Keratinocyte (primary cell): ENCODE measurements at regions not wholly inside any gene's neighbourhood (a gene's known extent, or its start where the extent isn't known, plus 50 kb on each side); places are given as distances from the start of the nearest gene placed in this dataset.

Experiments used
- EZH2 ChIP-seq: IDR thresholded peaks from one replicate; pipeline ENCODE4 v1.6.1; 2012; ENCODE audit warnings: inconsistent platforms, mild to moderate bottlenecking, low read length, moderate library complexity
- TF ChIP-seq, protein P1 (sequence below), 3 experiments: IDR thresholded peaks in 1 of 3; conservative IDR thresholded peaks in 1 of 3; optimal IDR thresholded peaks in 1 of 3; 2 replicates in 2 of 3; 3 replicates in 1 of 3; pipeline versions ENCODE3 to v1.5.1; 2011; ENCODE audit warnings: low read length in 3 of 3, mild to moderate bottlenecking in 3 of 3, moderate library complexity in 2 of 3, control low read depth in 1 of 3, inconsistent platforms in 1 of 3; ENCODE audit not compliant: insufficient read depth in 2 of 3; ENCODE audit errors: extremely low read depth in 1 of 3

DNA sequence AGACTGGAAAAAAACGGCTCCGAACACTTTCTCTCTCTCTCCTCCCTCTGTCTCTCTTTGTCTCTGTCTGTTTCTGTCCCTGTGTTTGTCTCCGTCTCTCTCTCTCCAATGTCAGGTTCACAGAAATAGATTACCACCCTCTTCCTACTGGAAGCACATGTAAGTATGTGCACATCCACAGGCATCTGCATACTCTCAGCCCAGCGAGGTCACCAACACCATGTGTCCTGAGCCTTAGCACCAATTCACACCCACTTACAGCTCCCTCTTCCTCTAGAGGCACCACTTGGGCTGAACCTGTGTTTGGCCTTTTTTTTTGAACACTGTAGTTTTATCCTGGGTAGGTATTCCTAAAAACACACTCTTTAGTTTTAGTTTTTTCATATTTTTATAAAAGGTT is 130.5 kb downstream of the ETS2 start:
- TF ChIP-seq, protein P1, sequence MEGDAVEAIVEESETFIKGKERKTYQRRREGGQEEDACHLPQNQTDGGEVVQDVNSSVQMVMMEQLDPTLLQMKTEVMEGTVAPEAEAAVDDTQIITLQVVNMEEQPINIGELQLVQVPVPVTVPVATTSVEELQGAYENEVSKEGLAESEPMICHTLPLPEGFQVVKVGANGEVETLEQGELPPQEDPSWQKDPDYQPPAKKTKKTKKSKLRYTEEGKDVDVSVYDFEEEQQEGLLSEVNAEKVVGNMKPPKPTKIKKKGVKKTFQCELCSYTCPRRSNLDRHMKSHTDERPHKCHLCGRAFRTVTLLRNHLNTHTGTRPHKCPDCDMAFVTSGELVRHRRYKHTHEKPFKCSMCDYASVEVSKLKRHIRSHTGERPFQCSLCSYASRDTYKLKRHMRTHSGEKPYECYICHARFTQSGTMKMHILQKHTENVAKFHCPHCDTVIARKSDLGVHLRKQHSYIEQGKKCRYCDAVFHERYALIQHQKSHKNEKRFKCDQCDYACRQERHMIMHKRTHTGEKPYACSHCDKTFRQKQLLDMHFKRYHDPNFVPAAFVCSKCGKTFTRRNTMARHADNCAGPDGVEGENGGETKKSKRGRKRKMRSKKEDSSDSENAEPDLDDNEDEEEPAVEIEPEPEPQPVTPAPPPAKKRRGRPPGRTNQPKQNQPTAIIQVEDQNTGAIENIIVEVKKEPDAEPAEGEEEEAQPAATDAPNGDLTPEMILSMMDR (optimal IDR thresholded peaks at IDR 0.05 in 1 of 3, IDR thresholded peaks at IDR 0.05 in 1 of 3, conservative IDR thresholded peaks at IDR 0.05 in 1 of 3; ENCODE audit: extremely low read depth in 1 of 3, insufficient read depth in 2 of 3, low read length in 3 of 3), result no peak
- no peak for TF ChIP-seq EZH2
